H1 (cell line): ENCODE measurements at regions not wholly inside any gene's neighbourhood (a gene's known extent, or its start where the extent isn't known, plus 50 kb on each side); places are given as distances from the start of the nearest gene placed in this dataset.

Source experiments
- CTCF ChIA-PET: fragments of 300-600 bp; sonication (Branson Sonifier 250); formaldehyde crosslinking; loops from one replicate; lab custom pipeline; 2021; ENCODE audit not compliant: partially characterized antibody; lab: Charles Lee
- POLR2A ChIA-PET: fragments of 300-600 bp; sonication (Branson Sonifier 250); formaldehyde crosslinking; loops from one replicate; lab custom pipeline; 2021; ENCODE audit warnings: inconsistent platforms; ENCODE audit not compliant: partially characterized antibody; lab: Charles Lee
- DNase-seq, 2 experiments: peaks; one replicate each; pipeline versions ENCODE4 v3.0.0 to v3.0.0-alpha.2; 2010 to 2022; ENCODE audit warnings: low spot score in 2 of 2, low read depth in 1 of 2, mixed read lengths in 1 of 2
- FAIRE-seq: peaks from 2 replicates; lab custom pipeline; 2011; peaks lifted over from hg19 to GRCh38; lab: Jason Lieb, UNC
- H2AFZ ChIP-seq: 2 replicates; pipeline ENCODE4 v1.8.1; 2012; ENCODE audit warnings: low read length, inconsistent platforms
- H2AK5ac ChIP-seq: 2 replicates; pipeline ENCODE4 v1.6.1; 2013; ENCODE audit warnings: low read depth, low read length
- H2BK120ac ChIP-seq: replicated peaks from 2 replicates; pipeline ENCODE3; 2013; ENCODE audit warnings: low read depth, low read length, inconsistent platforms
- H2BK12ac ChIP-seq: 2 replicates; pipeline ENCODE4 v1.6.1; 2013; ENCODE audit warnings: low read depth, low read length
- H2BK15ac ChIP-seq: 2 replicates; pipeline ENCODE4 v1.6.1; 2013; ENCODE audit warnings: low read length
- H2BK20ac ChIP-seq: 2 replicates; pipeline ENCODE4 v1.6.1; 2013; ENCODE audit warnings: low read length
- H2BK5ac ChIP-seq: 2 replicates; pipeline ENCODE4 v1.6.1; 2013; ENCODE audit warnings: low read depth, low read length
- H3K14ac ChIP-seq: 2 replicates; pipeline ENCODE4 v1.6.1; 2013; ENCODE audit warnings: inconsistent platforms; ENCODE audit not compliant: insufficient read length
- H3K18ac ChIP-seq: 2 replicates; pipeline ENCODE4 v1.6.1; 2013; ENCODE audit warnings: low read length; ENCODE audit errors: extremely low read depth
- H3K23ac ChIP-seq: 2 replicates; pipeline ENCODE4 v1.6.1; 2013; ENCODE audit warnings: inconsistent platforms; ENCODE audit not compliant: insufficient read length
- H3K23me2 ChIP-seq: 2 replicates; pipeline ENCODE4 v1.6.1; 2013; ENCODE audit warnings: low read depth, low read length
- H3K27ac ChIP-seq: 2 replicates; pipeline ENCODE4 v1.6.1; 2011; ENCODE audit warnings: low read depth, low read length, inconsistent platforms
- H3K27me3 ChIP-seq, 4 experiments: replicated peaks in 1 of 4; 1 replicate in 1 of 4; 2 replicates in 3 of 4; pipeline versions ENCODE4 v1.6.1 to v1.8.1; 2011 to 2013; ENCODE audit warnings: low read length in 3 of 4, mild to moderate bottlenecking in 3 of 4, inconsistent platforms in 2 of 4, mixed read lengths in 2 of 4, moderate library complexity in 1 of 4; ENCODE audit not compliant: control insufficient read depth in 3 of 4, insufficient read depth in 3 of 4; ENCODE audit errors: extremely low read depth in 1 of 4
- H3K36me3 ChIP-seq, 4 experiments: 2 replicates each; pipeline versions ENCODE4 v1.6.1 to v1.8.1; 2011 to 2013; ENCODE audit warnings: mild to moderate bottlenecking in 4 of 4, low read length in 3 of 4, moderate library complexity in 2 of 4, control low read depth in 1 of 4, inconsistent platforms in 1 of 4; ENCODE audit not compliant: insufficient read depth in 4 of 4, control insufficient read depth in 2 of 4
- H3K4ac ChIP-seq: replicated peaks from 2 replicates; pipeline ENCODE3; 2013; ENCODE audit warnings: low read length, low read depth, mixed read lengths, inconsistent platforms; ENCODE audit not compliant: insufficient read length
- H3K4me1 ChIP-seq, 4 experiments: replicated peaks in 1 of 4; 1 replicate in 1 of 4; 2 replicates in 3 of 4; pipeline versions ENCODE4 v1.6.1 to v1.8.1; 2011 to 2013; ENCODE audit warnings: low read length in 3 of 4, inconsistent platforms in 2 of 4, mixed read lengths in 1 of 4; ENCODE audit not compliant: insufficient read depth in 4 of 4, control insufficient read depth in 3 of 4
- H3K4me2 ChIP-seq, 2 experiments: 2 replicates each; pipeline versions ENCODE4 v1.6.1 to v1.8.1; 2011 to 2013; ENCODE audit warnings: low read depth in 2 of 2, low read length in 2 of 2, control low read depth in 1 of 2, inconsistent platforms in 1 of 2, mild to moderate bottlenecking in 1 of 2; ENCODE audit not compliant: insufficient read depth in 1 of 2
- H3K4me3 ChIP-seq, 4 experiments: fragments of 200-600, 300-600 bp in 1 of 4; sonication (generic), shearing (Covaris generic), sonication (Bioruptor Twin) in 1 of 4; 2 replicates each; pipeline versions ENCODE4 v1.5.1 to v1.8.1; 2011 to 2016; ENCODE audit warnings: low read length in 4 of 4, low read depth in 3 of 4, control low read depth in 2 of 4, inconsistent platforms in 2 of 4, mild to moderate bottlenecking in 2 of 4, mixed read lengths in 1 of 4, moderate library complexity in 1 of 4; ENCODE audit not compliant: insufficient read depth in 2 of 4; ENCODE audit errors: extremely low read depth in 1 of 4
- H3K56ac ChIP-seq: replicated peaks from 2 replicates; pipeline ENCODE3; 2013; ENCODE audit warnings: low read depth, mild to moderate bottlenecking, mixed read lengths, low read length, inconsistent platforms; ENCODE audit not compliant: insufficient read length
- H3K79me1 ChIP-seq: 2 replicates; pipeline ENCODE4 v1.6.1; 2013; ENCODE audit warnings: low read depth, low read length, control low read depth
- H3K79me2 ChIP-seq, 2 experiments: 2 replicates each; pipeline versions ENCODE4 v1.6.1 to v1.8.1; 2012 to 2013; ENCODE audit warnings: low read length in 2 of 2, mild to moderate bottlenecking in 2 of 2, inconsistent platforms in 1 of 2; ENCODE audit not compliant: insufficient read depth in 2 of 2, control insufficient read depth in 1 of 2
- H3K9ac ChIP-seq, 4 experiments: replicated peaks in 1 of 4; 1 replicate in 1 of 4; 2 replicates in 3 of 4; pipeline versions ENCODE4 v1.6.1 to v1.8.1; 2011 to 2013; ENCODE audit warnings: low read depth in 3 of 4, low read length in 3 of 4, control low read depth in 2 of 4, mild to moderate bottlenecking in 2 of 4, moderate library complexity in 2 of 4, inconsistent platforms in 1 of 4; ENCODE audit errors: extremely low read depth in 1 of 4
- H3K9me3 ChIP-seq, 2 experiments: 2 replicates each; pipeline versions ENCODE4 v1.6.1 to v1.8.1; 2012 to 2013; ENCODE audit warnings: mild to moderate bottlenecking in 2 of 2, moderate library complexity in 2 of 2, control low read depth in 1 of 2, inconsistent platforms in 1 of 2, low read depth in 1 of 2, low read length in 1 of 2, mixed read lengths in 1 of 2; ENCODE audit not compliant: insufficient read depth in 2 of 2
- H4K20me1 ChIP-seq, 2 experiments: replicated peaks in 1 of 2; 2 replicates each; pipeline versions ENCODE3 to v1.8.1; 2011 to 2013; ENCODE audit warnings: inconsistent platforms in 2 of 2, low read length in 2 of 2, mild to moderate bottlenecking in 1 of 2; ENCODE audit not compliant: insufficient read depth in 2 of 2, control insufficient read depth in 1 of 2
- H4K5ac ChIP-seq: 2 replicates; pipeline ENCODE4 v1.6.1; 2013; ENCODE audit warnings: low read length, low read depth, mixed read lengths, inconsistent platforms; ENCODE audit not compliant: insufficient read length
- H4K8ac ChIP-seq: 2 replicates; pipeline ENCODE4 v1.8.0; 2013; ENCODE audit warnings: mild to moderate bottlenecking, moderate library complexity, low read length, inconsistent platforms; ENCODE audit not compliant: insufficient read depth; ENCODE audit errors: extremely low read depth
- H4K91ac ChIP-seq: replicated peaks from 2 replicates; pipeline ENCODE3; 2013; ENCODE audit warnings: low read length, mixed read lengths, inconsistent platforms; ENCODE audit not compliant: insufficient read length
- JUN ChIP-seq: IDR thresholded peaks from 2 replicates; pipeline ENCODE4 v1.6.1; 2011; ENCODE audit warnings: low read depth, mild to moderate bottlenecking, improper control_type of control experiment, low read length
- WGBS, 2 experiments: shearing (Covaris generic) in 1 of 2; methylation state at CpG; one replicate each; pipeline versions ENCODE4 v1.1.6 to v1.1.7; 2013 to 2015; ENCODE audit warnings: low lambda C conversion rate in 2 of 2, mixed read lengths in 2 of 2, inconsistent platforms in 1 of 2, low coverage in 1 of 2, missing lambda C conversion rate in 1 of 2; ENCODE audit not compliant: insufficient replicate concordance in 2 of 2, insufficient coverage in 1 of 2, insufficient read length in 1 of 2; ENCODE audit errors: extremely low coverage in 1 of 2, missing lambda C conversion rate in 1 of 2; 5-methylcytosine and 5-hydroxymethylcytosine counted together

- Histone ChIP-seq H3K56ac (no peak overlapping the region), H3K4me3 (no peak overlapping the region), H3K36me3 (no peaks in the 10 kb centered on the region), H3K14ac (no peak overlapping the region), H3K18ac (no peak overlapping the region), H2BK5ac (no peak overlapping the region), H3K79me2 (no peaks in the 10 kb centered on the region), H3K23ac (no peak overlapping the region), H3K4ac (no peak overlapping the region), H4K91ac (no peak overlapping the region), H3K4me2 (no peak overlapping the region), H3K27me3 (no peaks in the 10 kb centered on the region), H3K27ac (no peak overlapping the region), H2BK20ac (no peak overlapping the region), H3K9me3 (no peaks in the 10 kb centered on the region), H2BK120ac (no peak overlapping the region), H3K9ac (no peak overlapping the region), H4K5ac (no peak overlapping the region), H2AFZ (no peak overlapping the region), H2BK12ac (no peak overlapping the region), H3K79me1 (no peaks in the 10 kb centered on the region), H3K4me1 (peaks cover 0 to 4% (median 0%) of the 10 kb centered on the region in 4 experiments; a peak in 1 of 7 replicates), H2AK5ac (no peak overlapping the region), H2BK15ac (no peak overlapping the region), H4K8ac (no peak overlapping the region), H3K23me2 (no peaks in the 10 kb centered on the region), H4K20me1 (no peaks in the 10 kb centered on the region)
- ChIA-PET POLR2A (no interaction called here), CTCF (interaction anchor here (1.4 kb wide), 1 partner anchor 519 kb away, joined by 3 read pairs; no protein-coding TSS in a partner anchor)
- 92% methylated on average over 4 of the region's 4 CpGs; no CpG with 5 or more reads in 1 of the 2 experiments for WGBS, 2 experiments
- TF ChIP-seq JUN: no peak
- DNase-seq (no peak), FAIRE-seq (no peak)
Measured at GRCh38 chr12:77406219-77406905, 341.0 kb upstream of the E2F7 start.
